ENCODE measurements at regions not wholly inside any gene's neighbourhood (a gene's known extent, or its start where the extent isn't known, plus 50 kb on each side); places are given as distances from the start of the nearest gene placed in this dataset.

- Histone ChIP-seq H3K4me3 (ENCODE audit: low read depth, low read length) (no peak overlapping the region), H3K36me3 (ENCODE audit: control insufficient read depth, insufficient read depth, low read length) (no peaks in the 10 kb centered on the region), H3K27me3 (ENCODE audit: control insufficient read depth, insufficient read depth, low read length) (no peaks in the 10 kb centered on the region)
- TF ChIP-seq CTCF (IDR thresholded peaks at IDR 0.05; ENCODE audit: insufficient read depth, low read length, severe bottlenecking), result no peak
- DNase-seq (ENCODE audit: low read depth), result no peak
- no peak for FAIRE-seq
Measured at GRCh38 chr7:1293950-1294411, 61.3 kb downstream of the UNCX start.

GRCh38 chr7:1295776-1296355, 63.2 kb downstream of the UNCX start:
- Histone ChIP-seq H3K36me3 (ENCODE audit: control insufficient read depth, insufficient read depth, low read length) (no peaks in the 10 kb centered on the region), H3K27me3 (ENCODE audit: control insufficient read depth, insufficient read depth, low read length) (no peaks in the 10 kb centered on the region), H3K4me3 (ENCODE audit: low read depth, low read length) (no peak overlapping the region)
- DNase-seq (ENCODE audit: low read depth) (no peak), FAIRE-seq (no peak)
- TF ChIP-seq CTCF (IDR thresholded peaks at IDR 0.05; ENCODE audit: insufficient read depth, low read length, severe bottlenecking), result no peak

GRCh38 chr7:1296356-1296981, 63.8 kb downstream of the UNCX start:
- no peak for DNase-seq (ENCODE audit: low read depth)
- Histone ChIP-seq H3K27me3 (ENCODE audit: control insufficient read depth, insufficient read depth, low read length) (no peaks in the 10 kb centered on the region), H3K4me3 (ENCODE audit: low read depth, low read length) (no peak overlapping the region), H3K36me3 (ENCODE audit: control insufficient read depth, insufficient read depth, low read length) (no peaks in the 10 kb centered on the region)
- TF ChIP-seq CTCF (IDR thresholded peaks at IDR 0.05; ENCODE audit: insufficient read depth, low read length, severe bottlenecking), result no peak
- no peak for FAIRE-seq

- FAIRE-seq, result no peak
- Histone ChIP-seq H3K4me3 (ENCODE audit: low read depth, low read length) (no peak overlapping the region), H3K27me3 (ENCODE audit: control insufficient read depth, insufficient read depth, low read length) (peaks cover 2% of the 10 kb centered on the region), H3K36me3 (ENCODE audit: control insufficient read depth, insufficient read depth, low read length) (no peaks in the 10 kb centered on the region)
- no peak for TF ChIP-seq CTCF (IDR thresholded peaks at IDR 0.05; ENCODE audit: insufficient read depth, low read length, severe bottlenecking)
- no peak for DNase-seq (ENCODE audit: low read depth)
Measured at GRCh38 chr7:1297017-1297960, 64.6 kb downstream of the UNCX start.

- Histone ChIP-seq H3K27me3 (ENCODE audit: control insufficient read depth, insufficient read depth, low read length) (peaks cover 2% of the 10 kb centered on the region), H3K4me3 (ENCODE audit: low read depth, low read length) (no peak overlapping the region), H3K36me3 (ENCODE audit: control insufficient read depth, insufficient read depth, low read length) (no peaks in the 10 kb centered on the region)
- FAIRE-seq (no peak), DNase-seq (ENCODE audit: low read depth) (no peak)
- TF ChIP-seq CTCF (IDR thresholded peaks at IDR 0.05; ENCODE audit: insufficient read depth, low read length, severe bottlenecking), result no peak
Measured at GRCh38 chr7:1298051-1298930, 65.6 kb downstream of the UNCX start.

Data from bronchial epithelial cell (primary cell).